GM19238 (cell line): ENCODE measurements at regions not wholly inside any gene's neighbourhood (a gene's known extent, or its start where the extent isn't known, plus 50 kb on each side); places are given as distances from the start of the nearest gene placed in this dataset.
"Not testable (repeated sequence)": the region's sequence is repeated elsewhere in the genome, so short reads cannot be mapped to it uniquely, and the experiment has no call there.

Experiments used
- DNase-seq: peaks from one replicate; pipeline ENCODE4 v3.0.0; 2011; ENCODE audit warnings: low spot score; ENCODE audit not compliant: insufficient read length

GRCh38 chr21:35811191-35811806 lies 249.0 kb downstream of the SETD4 start:
- DNase-seq, result no peak

DNA sequence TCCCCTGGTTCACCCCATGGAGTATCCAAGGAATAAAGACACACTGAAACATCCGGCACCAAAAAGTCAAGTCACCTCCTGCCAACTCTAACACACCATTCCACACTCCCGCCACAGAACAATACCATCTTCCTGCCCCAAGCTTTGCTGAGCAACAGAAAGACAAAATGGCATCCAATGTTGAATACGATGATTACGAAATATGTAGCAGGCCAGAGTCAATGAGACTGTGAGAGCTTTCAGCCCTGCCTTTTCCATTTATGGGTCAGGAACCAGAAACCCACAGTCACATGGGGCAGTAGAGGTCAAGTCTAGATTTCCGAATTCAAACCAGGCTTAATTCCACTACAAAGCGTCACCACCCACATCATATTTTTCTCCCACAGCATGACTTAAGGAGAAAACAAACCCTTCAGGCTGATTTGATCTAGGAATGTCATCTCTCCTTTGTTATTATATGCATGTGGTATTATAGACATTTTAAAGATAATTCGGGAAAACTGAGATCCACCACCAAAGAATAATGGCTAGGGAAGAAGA lies 249.8 kb downstream of the SETD4 start:
- no peak for DNase-seq

DNA sequence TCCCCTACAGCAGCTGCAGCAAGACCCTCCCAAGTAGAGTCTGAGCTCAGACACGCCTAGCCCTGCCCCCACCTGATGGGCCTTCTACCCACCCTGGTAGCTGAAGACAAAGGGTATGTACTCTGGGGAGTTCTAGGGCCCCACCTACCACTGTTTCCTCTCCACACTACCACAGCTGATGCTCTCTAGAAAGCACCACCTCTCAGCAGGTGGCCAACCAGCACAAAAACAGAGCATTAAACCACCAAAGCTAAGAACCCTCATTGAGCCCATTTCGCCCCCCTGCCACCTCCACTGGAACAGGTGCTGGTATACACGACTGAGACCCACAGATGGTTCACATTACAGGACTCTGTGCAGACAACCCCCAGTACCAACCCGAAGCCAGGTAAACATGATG lies 258.9 kb downstream of the SETD4 start:
- no peak for DNase-seq

DNA sequence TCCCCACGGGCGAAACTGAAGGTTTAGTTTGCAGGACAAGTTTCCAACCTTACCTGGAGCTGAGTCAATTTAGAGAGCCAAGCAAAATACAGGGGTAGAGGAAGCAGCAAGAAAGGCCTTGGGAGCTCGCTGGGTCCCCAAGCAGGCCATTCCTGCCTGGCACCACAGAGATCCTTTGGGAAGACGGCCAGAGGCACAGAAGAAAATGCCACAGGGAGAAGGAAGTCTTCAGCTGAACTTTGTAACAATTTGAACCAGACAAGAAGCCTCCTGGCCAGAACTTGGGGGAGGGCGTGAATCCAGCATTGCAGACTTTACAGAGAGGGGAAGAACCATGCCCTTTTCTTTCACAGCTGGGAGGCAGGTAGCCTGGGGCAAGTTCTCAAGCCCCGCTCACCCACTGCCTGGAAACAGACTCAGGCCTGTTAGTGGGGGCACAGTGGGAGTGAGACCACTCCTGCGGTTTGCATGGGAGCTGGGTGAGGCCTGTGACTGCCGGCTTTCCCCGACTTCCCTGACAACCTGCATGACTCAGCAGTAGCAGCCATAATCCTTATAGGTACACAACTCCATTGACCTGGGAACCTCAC lies 259.4 kb downstream of the SETD4 start:
- DNase-seq, result not testable (repeated sequence)

DNA sequence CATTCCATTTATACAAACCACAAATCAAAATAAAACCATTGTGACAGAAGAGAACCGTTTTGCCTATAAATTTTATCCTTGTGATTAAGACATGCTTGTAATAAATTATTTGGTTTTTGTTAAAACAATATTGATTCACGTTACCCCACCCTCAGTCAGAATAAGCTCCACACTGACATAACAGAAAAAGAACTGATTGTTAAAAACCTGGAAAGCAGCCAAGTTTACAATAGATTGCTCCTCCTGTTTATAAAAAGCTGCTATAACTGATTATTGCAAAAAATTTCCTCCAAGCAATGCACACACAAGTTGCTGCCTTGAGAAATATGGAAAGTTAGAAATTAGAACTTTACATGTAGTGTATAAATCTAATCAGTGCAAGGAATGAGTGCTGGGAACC lies 263.5 kb downstream of the SETD4 start:
- no peak for DNase-seq

DNA sequence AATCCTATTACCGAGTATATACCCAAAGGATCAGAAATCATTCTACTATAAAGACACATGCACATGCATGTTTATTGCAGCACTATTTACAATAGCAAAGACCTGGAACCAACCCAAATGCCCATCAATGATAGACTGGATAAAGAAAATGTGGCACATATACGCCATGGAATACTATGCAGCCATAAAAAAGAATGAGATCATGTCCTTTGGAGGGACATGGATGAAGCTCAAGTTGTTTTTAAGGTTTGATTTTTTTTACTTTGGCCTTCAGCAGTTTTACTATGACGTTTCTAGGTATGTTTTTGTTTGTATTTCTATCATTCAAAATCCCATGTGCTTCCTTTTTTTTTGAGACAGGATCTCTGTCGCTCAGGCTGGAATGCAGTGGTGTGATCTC lies 265.8 kb downstream of the SETD4 start:
- DNase-seq, result not testable (repeated sequence)

- no peak for DNase-seq
Observed at GRCh38 chr21:35792569-35793305, 267.6 kb downstream of the SETD4 start.

DNA sequence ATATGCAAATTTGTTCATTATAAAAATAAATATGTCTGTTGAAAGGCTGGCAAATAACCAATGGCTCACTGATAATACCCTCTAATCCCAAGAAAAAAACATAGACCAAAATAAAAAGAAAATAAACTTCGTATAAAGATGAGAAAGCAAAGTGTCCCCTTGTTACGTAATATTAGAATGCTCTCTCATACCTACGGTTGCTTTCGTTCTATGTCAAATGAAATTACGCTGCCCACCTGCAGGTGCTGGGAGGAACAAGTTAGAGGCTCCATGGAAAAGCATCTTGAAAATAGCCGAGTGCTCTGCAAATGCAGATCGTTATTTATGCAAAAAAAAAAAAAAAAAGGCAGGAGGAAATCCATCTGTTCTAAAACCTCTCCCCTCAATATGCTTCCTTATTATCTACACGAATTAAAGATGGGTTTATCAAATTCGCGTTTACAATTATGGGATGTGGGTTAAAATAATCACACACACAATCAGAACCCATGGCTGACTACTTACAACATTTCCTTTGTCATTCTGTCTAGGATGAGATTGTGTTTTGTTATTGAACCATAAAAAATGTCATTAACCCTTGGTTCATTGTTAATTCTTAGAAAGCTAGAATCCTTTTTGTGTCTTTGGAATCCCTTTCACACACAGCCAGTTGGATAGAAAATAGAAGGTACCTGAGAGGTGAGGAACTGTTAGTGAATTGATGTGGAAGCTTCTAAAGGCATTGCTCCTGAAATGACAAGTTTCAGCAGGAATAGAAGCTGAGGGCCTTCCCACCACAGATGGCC lies 268.6 kb downstream of the SETD4 start:
- DNase-seq, result no peak

GRCh38 chr21:35783721-35784120 lies 276.6 kb downstream of the SETD4 start:
- DNase-seq, result no peak

- no peak for DNase-seq
Observed at GRCh38 chr21:35782667-35783066, 277.7 kb downstream of the SETD4 start.

- DNase-seq, result no peak
Observed at GRCh38 chr21:35780983-35781382, 279.3 kb downstream of the SETD4 start.

- DNase-seq, result no peak
Observed at GRCh38 chr21:35779690-35780570, 280.4 kb downstream of the SETD4 start.

DNA sequence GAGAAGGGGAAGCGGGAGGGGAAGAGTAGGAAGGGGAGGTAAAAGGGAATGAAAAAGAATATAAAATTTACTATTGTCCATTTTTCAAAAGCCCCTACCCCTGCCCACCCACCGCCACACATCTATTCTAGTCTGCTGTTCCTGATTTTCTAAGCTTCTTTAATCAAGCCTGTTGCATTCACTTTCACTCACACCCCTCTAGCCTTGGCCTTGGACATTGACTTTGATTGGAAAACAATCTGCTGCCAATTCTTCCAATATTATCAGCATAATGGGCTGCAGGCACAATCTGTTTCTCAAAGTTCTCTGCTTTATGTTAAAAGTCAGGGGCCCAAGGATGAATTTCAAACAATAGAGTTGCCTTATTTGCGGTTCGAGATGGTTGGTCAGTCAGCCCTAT lies 281.2 kb downstream of the SETD4 start:
- DNase-seq, result no peak

- no peak for DNase-seq
Observed at GRCh38 chr21:35777081-35777480, 283.2 kb downstream of the SETD4 start.

DNA sequence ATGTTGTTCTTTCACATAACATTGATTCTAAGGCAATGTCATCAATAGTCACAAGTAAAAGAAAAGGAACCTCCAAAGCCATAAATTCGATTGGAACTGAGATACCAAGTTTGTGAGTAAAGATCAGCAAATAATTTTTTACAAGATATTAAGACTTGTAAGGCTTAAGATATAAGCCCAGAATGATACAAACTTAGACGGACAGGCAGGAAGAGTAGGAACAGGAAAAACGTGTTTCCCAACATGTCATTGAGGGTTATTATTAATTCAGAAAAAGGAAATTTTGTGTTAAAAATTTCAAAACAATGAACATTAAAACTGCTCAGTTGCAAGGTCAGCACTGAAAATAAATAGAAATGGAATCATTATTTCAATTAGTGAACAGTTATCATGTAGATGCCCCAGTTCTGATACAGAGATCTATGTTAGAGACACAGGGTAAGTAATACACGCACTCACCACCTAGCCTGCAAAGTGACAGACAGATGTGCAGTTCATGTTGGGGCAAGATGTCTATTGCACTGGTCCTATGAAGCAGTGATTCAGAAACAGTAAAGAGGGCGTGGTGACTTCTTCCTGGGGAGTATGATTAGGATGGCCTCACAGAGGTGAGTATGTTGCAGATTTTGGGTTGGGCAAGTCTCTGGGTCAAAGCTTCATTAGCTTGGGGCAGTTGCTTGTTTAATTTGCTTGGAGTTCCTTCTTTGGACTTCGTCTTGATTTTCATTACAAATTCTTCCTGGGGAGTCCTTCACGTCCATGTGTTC lies 284.4 kb downstream of the SETD4 start:
- DNase-seq, result no peak

- no peak for DNase-seq
Observed at GRCh38 chr21:35770101-35770945, 290.0 kb downstream of the SETD4 start.

GRCh38 chr21:35768187-35768586 lies 292.1 kb downstream of the SETD4 start:
- DNase-seq, result no peak

GRCh38 chr21:35764586-35764985 lies 295.7 kb downstream of the SETD4 start:
- no peak for DNase-seq

GRCh38 chr21:35764077-35764476 lies 296.2 kb downstream of the SETD4 start:
- no peak for DNase-seq
